ENCODE measurements at regions not wholly inside any gene's neighbourhood (a gene's known extent, or its start where the extent isn't known, plus 50 kb on each side); places are given as distances from the start of the nearest gene placed in this dataset.
A peak's percentile ranks its signal among the peaks of the same experiment; 100 is the strongest.

DNA sequence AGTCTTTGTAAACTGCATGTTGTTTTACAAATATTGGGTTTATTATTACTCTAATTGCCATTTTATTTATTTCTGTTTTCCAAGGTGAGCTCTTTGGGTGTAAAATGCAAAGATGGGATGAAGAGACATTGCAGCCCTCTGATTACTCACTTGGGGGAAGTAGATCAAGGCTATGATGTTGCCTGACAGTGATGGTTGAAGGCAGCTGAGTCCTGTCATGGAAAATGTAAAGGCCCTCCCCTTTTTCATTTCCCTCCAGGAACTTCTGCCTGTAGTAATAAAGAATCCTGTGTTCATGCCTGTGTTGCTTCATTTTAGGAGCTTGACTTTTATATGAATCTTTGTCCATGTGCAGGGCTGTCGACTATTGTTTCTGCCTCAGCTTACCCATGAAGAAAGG lies 605.4 kb upstream of the CLINT1 start:
- H3K36me3 ChIP-seq (replicated peaks; ENCODE audit: insufficient read depth, low read depth) = no peaks in the 10 kb centered on the region
- no peak overlapping the region for H3K27ac ChIP-seq
- no peaks in the 10 kb centered on the region for H3K4me1 ChIP-seq (ENCODE audit: insufficient read depth)
- no peak for DNase-seq (ENCODE audit: low spot score)
- 96% methylated on average over 1 of the region's 1 CpG for WGBS (ENCODE audit: low lambda C conversion rate, missing lambda C conversion rate)
- H3K4me2 ChIP-seq = no peak overlapping the region
- TF ChIP-seq, protein P1, sequence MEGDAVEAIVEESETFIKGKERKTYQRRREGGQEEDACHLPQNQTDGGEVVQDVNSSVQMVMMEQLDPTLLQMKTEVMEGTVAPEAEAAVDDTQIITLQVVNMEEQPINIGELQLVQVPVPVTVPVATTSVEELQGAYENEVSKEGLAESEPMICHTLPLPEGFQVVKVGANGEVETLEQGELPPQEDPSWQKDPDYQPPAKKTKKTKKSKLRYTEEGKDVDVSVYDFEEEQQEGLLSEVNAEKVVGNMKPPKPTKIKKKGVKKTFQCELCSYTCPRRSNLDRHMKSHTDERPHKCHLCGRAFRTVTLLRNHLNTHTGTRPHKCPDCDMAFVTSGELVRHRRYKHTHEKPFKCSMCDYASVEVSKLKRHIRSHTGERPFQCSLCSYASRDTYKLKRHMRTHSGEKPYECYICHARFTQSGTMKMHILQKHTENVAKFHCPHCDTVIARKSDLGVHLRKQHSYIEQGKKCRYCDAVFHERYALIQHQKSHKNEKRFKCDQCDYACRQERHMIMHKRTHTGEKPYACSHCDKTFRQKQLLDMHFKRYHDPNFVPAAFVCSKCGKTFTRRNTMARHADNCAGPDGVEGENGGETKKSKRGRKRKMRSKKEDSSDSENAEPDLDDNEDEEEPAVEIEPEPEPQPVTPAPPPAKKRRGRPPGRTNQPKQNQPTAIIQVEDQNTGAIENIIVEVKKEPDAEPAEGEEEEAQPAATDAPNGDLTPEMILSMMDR (IDR thresholded peaks at IDR 0.05; ENCODE audit: poor library complexity) = no peak
- TF ChIP-seq EZH2phosphoT487 (IDR thresholded peaks at IDR 0.05; ENCODE audit: low read depth, severe bottlenecking, unreplicated experiment) (no peak), EZH2 (IDR thresholded peaks at IDR 0.05; ENCODE audit: borderline replicate concordance) (no peak)
- H3K9me3 ChIP-seq (ENCODE audit: low read depth) = no peaks in the 10 kb centered on the region
- no peaks in the 10 kb centered on the region for H4K20me1 ChIP-seq (ENCODE audit: insufficient read depth, poor library complexity, severe bottlenecking)
- H3K9me2 ChIP-seq (replicated peaks; ENCODE audit: insufficient read depth) = no peaks in the 10 kb centered on the region
- H3K27me3 ChIP-seq = no peaks in the 10 kb centered on the region
- no peaks in the 10 kb centered on the region for H3K79me2 ChIP-seq
- no peak overlapping the region for H2AFZ ChIP-seq
- no peak overlapping the region for H3K4me3 ChIP-seq

DNA sequence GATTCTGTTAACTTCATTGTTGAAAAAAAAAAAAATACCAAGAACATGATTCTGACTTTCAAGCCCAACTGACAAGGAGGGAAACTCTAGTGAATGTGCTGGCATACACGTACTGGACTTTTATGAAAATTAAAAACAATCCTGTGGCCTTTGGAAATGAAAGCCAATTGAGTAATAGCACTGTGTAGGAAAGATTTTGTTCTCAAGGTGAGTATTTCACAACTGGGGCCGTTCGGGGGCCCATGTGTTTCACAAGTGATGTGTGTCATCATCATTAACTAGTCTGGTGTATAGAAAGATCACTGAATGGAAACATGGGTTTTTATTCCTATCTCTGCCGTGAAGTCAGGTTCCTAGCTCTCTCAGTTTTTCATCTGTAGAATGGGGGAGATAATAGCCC lies 605.0 kb upstream of the CLINT1 start:
- no peak overlapping the region for H3K27ac ChIP-seq
- WGBS (ENCODE audit: low lambda C conversion rate, missing lambda C conversion rate) = 77% methylated on average over 4 of the region's 4 CpGs
- TF ChIP-seq EZH2 (IDR thresholded peaks at IDR 0.05; ENCODE audit: borderline replicate concordance) = no peak
- TF ChIP-seq, protein P1 (IDR thresholded peaks at IDR 0.05; ENCODE audit: poor library complexity) = no peak
- no peak for TF ChIP-seq EZH2phosphoT487 (IDR thresholded peaks at IDR 0.05; ENCODE audit: low read depth, severe bottlenecking, unreplicated experiment)
- H4K20me1 ChIP-seq (ENCODE audit: insufficient read depth, poor library complexity, severe bottlenecking) = no peaks in the 10 kb centered on the region
- no peak overlapping the region for H2AFZ ChIP-seq
- DNase-seq (ENCODE audit: low spot score) = peak; percentile 54
- no peaks in the 10 kb centered on the region for H3K9me3 ChIP-seq (ENCODE audit: low read depth)
- no peaks in the 10 kb centered on the region for H3K36me3 ChIP-seq (replicated peaks; ENCODE audit: insufficient read depth, low read depth)
- no peaks in the 10 kb centered on the region for H3K79me2 ChIP-seq
- no peak overlapping the region for H3K4me2 ChIP-seq
- H3K27me3 ChIP-seq = no peaks in the 10 kb centered on the region
- no peaks in the 10 kb centered on the region for H3K9me2 ChIP-seq (replicated peaks; ENCODE audit: insufficient read depth)
- H3K4me3 ChIP-seq = no peak overlapping the region
- no peaks in the 10 kb centered on the region for H3K4me1 ChIP-seq (ENCODE audit: insufficient read depth)

DNA sequence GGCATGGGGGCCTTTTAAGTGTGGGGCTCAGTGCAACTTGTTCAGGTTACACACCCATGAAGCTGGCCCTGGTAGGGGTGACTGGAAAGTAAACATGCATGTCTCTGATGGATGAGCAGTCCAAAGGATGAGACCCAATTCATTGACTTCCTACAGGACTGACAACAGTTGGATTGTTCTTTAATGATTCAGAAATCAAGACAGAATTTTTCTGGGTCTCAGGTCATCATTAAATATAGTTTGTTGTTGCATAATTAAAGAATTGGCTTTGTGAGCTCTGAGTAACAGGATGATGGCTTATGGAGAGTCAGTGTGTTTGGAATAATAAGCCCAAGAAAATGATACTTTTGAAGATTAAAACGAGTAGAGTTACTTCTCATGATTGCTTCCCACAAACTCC lies 604.2 kb upstream of the CLINT1 start:
- Histone ChIP-seq H3K27me3 (no peaks in the 10 kb centered on the region), H3K9me2 (replicated peaks; ENCODE audit: insufficient read depth) (no peaks in the 10 kb centered on the region), H2AFZ (no peak overlapping the region), H3K36me3 (replicated peaks; ENCODE audit: insufficient read depth, low read depth) (no peaks in the 10 kb centered on the region), H3K4me1 (ENCODE audit: insufficient read depth) (no peaks in the 10 kb centered on the region), H3K79me2 (no peaks in the 10 kb centered on the region), H3K9me3 (ENCODE audit: low read depth) (no peaks in the 10 kb centered on the region), H3K4me3 (no peak overlapping the region), H3K27ac (no peak overlapping the region), H3K4me2 (no peak overlapping the region), H4K20me1 (ENCODE audit: insufficient read depth, poor library complexity, severe bottlenecking) (no peaks in the 10 kb centered on the region)
- no peak for DNase-seq (ENCODE audit: low spot score)
- 77% methylated on average over 1 of the region's 1 CpG for WGBS (ENCODE audit: low lambda C conversion rate, missing lambda C conversion rate)
- TF ChIP-seq EZH2 (IDR thresholded peaks at IDR 0.05; ENCODE audit: borderline replicate concordance) (no peak), EZH2phosphoT487 (IDR thresholded peaks at IDR 0.05; ENCODE audit: low read depth, severe bottlenecking, unreplicated experiment) (no peak)
- TF ChIP-seq, protein P1 (IDR thresholded peaks at IDR 0.05; ENCODE audit: poor library complexity) = no peak
